ENCODE measurements at regions not wholly inside any gene's neighbourhood (a gene's known extent, or its start where the extent isn't known, plus 50 kb on each side); places are given as distances from the start of the nearest gene placed in this dataset.
A peak's percentile ranks its signal among the peaks of the same experiment; 100 is the strongest.

GRCh38 chr2:17272652-17273525 is 245.4 kb downstream of the RAD51AP2 start:
- RAD21 ChIA-PET (ENCODE audit: unreplicated experiment), result no interaction called here
- no TSS peak for BruUV-seq (replicated peaks)
- no peak for ATAC-seq
- no peaks in the 10 kb centered on the region for H4K20me1 ChIP-seq (ENCODE audit: control insufficient read depth, insufficient read depth)
- no peak for TF ChIP-seq STAT1 (conservative IDR thresholded peaks at IDR 0.05)
- no peak for TF ChIP-seq NFYB (IDR thresholded peaks at IDR 0.05; ENCODE audit: insufficient read depth, low read depth, low read length)
- no peak for TF ChIP-seq HCFC1 (IDR thresholded peaks at IDR 0.05; ENCODE audit: low read length)
- TF ChIP-seq TCF12 (IDR thresholded peaks at IDR 0.05; ENCODE audit: low read depth, low read length), result no peak
- no peak for TF ChIP-seq ZNF687 (IDR thresholded peaks at IDR 0.05)
- no peak for TF ChIP-seq ASH2L (IDR thresholded peaks at IDR 0.05; ENCODE audit: borderline replicate concordance, low read depth)
- no peak for TF ChIP-seq NR2C2 (IDR thresholded peaks at IDR 0.05; ENCODE audit: borderline replicate concordance, control insufficient read depth, insufficient read length, low read depth)
- no peak for TF ChIP-seq RBBP5 (conservative IDR thresholded peaks at IDR 0.05)
- no peaks in the 10 kb centered on the region for H3K4me1 ChIP-seq (ENCODE audit: control insufficient read depth, insufficient read depth, low read length)
- SMC1A ChIA-PET (ENCODE audit: uncharacterized antibody, unreplicated experiment), result interaction anchor here (0.9 kb wide), 1 partner anchor 27 kb away, joined by 3 read pairs; no protein-coding TSS in a partner anchor
- peak; percentile 41 for FAIRE-seq
- 0 out of 4 replicates have a peak, but pooled peaks cover 0 to 3% of the 10 kb centered on the region in 2 experiments for H3K27me3 ChIP-seq (replicated peaks in 1 of 2; ENCODE audit: control insufficient read depth in 2 of 2, insufficient read depth in 2 of 2, low read length in 1 of 2)
- in situ Hi-C loops (cut with MboI) (no loop called here), intact Hi-C loops (cut with micrococcal nuclease; ENCODE audit: unreplicated experiment) (no loop called here)
- no peak for DNase-seq (ENCODE audit: low read depth, low spot score)
- no peaks in the 10 kb centered on the region for H3K9me3 ChIP-seq (replicated peaks; ENCODE audit: control insufficient read depth, insufficient read depth, low read length)
- H3K4me2 ChIP-seq (ENCODE audit: control insufficient read depth, insufficient read depth), result no peak overlapping the region
- no peak overlapping the region for H2AFZ ChIP-seq (ENCODE audit: control insufficient read depth, low read depth, low read length)
- H3K9ac ChIP-seq (ENCODE audit: control insufficient read depth, insufficient read depth, low read length), result no peak overlapping the region
- 12% methylated on average over 8 of the region's 8 CpGs for WGBS (ENCODE audit: insufficient coverage, insufficient replicate concordance, low lambda C conversion rate, missing lambda C conversion rate)
- H3K36me3 ChIP-seq (ENCODE audit: control insufficient read depth in 2 of 2, insufficient read depth in 2 of 2, low read length in 1 of 2), result no peaks in the 10 kb centered on the region
- CTCF ChIA-PET, result no interaction called here
- no peak overlapping the region for H3K27ac ChIP-seq (ENCODE audit: control insufficient read depth, insufficient read depth)
- no peaks in the 10 kb centered on the region for H3K79me2 ChIP-seq (ENCODE audit: control insufficient read depth, insufficient read depth, low read length)
- H3K4me3 ChIP-seq, result no peak overlapping the region
- POLR2A ChIA-PET, result no interaction called here
